CD1c-positive myeloid dendritic cell (primary cell): ENCODE measurements at regions not wholly inside any gene's neighbourhood (a gene's known extent, or its start where the extent isn't known, plus 50 kb on each side); places are given as distances from the start of the nearest gene placed in this dataset.
"Not testable (repeated sequence)": the region's sequence is repeated elsewhere in the genome, so short reads cannot be mapped to it uniquely, and the experiment has no call there.

Experiments
- DNase-seq: peaks from one replicate; pipeline ENCODE4 v3.0.0-alpha.2; 2016; ENCODE audit errors: extremely low spot score

DNA sequence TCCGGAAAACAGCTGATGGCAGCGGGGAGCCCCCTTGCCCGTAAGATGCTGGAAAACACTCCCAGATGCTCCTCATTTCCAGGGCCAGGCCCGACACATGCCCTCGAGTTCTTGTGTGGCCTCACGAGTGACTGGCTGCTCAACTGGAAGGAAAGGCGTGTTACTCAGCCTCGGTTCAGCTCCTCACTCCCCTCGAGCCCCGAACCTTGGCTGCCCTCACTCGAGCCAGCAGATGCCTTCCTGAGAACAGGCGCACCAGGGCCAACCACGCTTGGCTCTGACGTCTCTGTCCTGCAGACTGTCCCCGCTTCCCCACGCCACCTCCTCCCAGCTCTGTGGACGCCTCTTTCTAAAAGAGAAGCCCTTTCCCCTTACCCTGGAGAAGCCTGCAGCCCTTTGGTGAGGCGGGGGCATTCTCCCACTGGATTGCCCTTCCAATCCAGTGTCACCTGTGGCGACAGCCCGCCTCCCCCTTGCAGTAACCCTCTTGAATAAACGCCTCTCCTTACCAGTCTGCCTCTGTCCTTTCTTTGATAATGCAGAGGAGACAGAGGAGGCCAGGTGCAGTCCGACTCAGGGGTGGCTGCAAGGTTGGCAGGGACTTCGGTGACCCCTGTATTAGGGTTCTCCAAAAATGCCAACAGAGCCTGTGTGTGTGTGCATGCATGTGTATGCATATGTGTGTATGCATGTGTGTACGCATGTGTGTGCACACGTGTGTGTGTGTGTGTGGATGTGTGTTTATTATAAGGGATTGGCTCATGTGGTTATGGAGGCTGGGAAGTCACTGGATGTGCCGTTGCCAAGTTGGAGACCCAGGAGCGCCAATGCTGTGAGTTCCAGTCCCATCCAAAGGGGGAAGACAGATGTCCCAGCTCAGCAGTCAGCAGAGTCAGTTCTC is 166.3 kb downstream of the KIF26A start:
- DNase-seq, result no peak

DNA sequence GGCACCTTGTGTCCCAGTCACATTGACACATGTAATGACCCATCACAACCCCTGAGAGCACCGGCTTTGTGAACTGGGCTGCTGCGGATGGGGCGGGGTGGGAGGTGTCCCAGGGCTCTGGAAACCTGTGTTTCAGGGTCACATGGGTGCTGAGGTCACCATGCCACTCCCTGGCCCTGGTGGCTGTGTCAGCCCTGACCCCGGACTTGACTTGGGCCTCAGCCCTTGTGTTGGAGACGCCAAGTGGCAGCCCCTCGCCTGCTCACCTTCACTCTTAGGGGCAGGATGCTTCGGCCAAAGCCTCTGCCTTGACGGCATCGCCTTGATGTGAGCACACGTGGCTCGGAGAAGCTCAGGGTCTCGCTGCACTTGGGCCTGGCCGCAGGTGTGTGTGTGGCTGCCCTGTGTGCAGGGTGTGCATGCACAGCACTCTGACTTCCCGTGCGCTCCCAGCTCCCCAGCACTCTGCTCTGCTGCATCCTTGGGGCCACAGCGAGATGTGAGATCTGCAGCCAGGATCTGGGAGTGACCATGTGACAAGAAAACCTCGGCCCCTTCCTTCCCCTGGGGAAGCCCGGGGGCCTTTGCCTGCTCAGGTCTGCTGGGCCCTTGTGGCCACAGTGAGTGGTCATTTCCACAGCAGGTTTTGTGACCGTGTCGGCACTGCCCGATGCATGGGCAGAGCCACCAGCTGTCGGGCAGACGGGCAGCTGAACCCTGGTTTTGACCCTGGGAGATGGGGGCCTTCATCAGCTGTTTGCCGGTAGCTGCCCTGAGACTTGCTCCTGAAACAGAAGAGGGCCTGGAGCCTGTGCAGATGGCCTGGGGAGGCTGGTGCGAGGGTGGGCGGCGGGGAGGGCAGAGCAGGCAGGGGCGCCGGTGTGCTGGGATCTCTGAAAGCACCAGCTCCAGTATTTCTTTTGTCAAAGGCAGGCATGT is 167.4 kb downstream of the KIF26A start:
- no peak for DNase-seq

DNA sequence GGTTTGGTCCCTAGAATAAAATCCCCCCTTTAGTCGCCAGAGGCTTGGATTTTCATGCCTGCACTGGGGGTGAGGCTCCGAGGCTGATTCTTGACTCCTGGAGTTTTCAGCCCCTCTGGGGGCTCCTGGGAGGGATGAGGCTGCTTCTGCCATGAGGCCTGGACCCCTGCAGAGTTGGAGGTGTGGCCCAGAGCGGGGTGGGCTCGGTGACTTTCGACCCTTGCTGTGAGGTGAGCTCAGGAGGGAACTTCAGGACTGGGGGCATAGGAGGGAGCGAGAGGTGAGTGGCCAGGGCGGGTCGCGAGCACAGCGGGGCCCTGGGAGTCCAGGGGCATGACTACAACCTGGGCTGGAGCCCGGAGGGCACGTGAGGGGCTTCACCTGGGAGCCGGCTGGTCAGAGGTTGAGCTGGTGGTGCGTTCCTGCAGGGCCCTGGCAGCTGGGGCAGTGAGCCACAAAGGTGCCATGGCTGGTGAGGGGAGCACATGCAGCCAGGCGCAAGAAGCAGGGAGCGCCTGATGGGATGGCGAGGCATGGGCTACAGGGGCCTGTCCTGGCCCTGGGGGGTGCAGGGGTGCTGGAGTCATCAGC is 168.2 kb downstream of the KIF26A start:
- DNase-seq, result no peak

DNA sequence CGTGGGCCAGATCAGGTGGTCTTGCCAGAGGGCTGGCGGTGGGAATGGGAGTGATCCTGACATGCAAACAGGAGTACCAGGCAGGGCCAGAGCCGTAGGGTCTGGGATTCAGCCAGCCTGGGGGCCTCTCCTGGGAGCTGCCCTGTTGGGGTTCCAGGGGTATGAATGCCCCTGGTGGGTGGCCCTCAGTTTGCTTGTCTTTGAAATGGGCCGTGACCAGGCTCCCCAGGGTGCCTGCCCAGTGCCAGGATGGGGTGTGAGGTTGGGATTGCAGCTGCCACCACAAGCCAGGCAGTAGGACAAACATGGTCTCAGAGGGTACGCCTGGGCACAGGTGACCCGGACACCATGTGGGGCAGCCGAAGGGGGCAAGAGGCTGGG is 168.8 kb downstream of the KIF26A start:
- DNase-seq, result no peak

DNA sequence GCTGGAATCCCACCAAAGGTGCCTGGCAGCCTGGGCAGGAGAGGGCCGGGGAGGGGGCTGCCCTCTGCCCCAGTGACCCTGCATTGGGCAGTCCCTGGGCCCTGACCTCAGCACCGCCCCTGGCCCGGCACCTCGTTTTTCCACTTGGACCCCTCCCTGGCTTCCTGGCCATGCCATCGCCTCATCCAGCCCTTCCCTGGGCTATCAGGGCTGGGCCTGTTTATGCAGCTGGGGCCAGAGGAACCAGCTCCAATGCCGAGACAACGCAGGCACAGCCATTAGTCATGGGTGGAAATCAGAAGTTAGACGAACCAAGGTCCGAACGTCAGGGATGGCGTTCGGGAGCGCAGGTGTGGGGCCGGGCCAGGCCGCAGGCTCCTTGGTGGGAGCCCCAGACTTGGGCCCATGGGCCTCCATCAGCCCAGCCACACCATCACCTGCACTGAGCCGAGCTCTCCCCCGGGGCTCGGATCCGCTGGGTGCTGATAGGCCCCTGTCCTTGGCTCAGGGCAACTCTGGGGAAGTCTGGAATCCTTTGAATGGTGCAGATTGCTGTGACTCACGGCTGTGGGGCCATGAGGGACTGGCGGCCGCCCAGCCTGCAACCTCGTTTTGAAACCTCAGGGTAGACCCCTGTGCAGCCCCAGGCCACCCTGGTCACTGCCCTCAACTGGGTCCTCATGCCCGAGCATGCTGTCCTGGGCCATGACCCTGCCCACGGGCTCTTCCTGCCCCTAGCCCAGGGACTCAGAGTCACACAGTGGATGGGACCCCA is 169.4 kb downstream of the KIF26A start:
- no peak for DNase-seq

DNA sequence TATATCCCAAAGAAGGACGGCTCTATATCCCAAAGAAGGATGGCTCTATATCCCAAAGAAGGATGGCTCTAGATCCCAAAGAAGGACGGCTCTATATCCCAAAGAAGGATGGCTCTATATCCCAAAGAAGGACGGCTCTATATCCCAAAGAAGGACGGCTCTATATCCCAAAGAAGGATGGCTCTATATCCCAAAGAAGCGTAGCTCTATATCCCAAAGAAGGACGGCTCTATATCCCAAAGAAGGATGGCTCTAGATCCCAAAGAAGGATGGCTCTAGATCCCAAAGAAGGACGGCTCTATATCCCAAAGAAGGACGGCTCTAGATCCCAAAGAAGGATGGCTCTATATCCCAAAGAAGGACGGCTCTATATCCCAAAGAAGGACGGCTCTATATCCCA is 170.1 kb downstream of the KIF26A start:
- DNase-seq, result not testable (repeated sequence)

DNA sequence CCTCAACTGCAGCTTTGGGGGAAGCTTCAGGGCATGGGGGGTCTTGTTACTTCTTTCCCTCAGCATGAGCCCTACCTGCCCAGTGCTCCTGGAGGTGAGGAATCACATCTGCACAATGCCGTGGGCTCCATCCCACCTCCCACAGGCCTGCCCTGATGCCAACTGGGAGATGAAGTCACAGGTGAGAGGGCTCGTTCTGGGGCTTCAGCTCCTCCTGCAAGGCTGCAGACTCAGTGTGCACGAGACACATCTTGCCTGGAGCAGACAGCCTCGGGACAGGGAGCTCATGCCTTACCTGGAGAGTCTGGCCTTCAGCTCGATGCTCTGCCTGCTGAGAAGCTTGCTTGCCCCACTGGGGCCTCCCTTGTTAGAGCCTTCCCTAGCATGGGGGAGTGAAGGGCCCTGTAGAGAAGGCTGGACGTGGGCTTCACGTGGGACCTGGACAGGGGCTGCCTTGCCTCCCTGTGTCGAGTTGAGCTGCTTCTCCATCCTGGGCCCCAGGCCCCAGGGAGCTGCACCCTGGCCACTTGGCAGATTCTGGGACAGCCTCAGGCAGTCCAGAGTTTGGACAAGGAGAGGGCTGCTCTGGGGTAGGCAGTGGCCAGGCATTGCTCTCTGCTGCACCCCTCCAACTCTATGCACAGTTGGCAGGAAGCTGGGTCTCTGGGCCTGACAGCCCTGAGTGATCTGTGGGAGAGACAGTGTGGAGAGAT is 171.4 kb downstream of the KIF26A start:
- DNase-seq, result no peak

DNA sequence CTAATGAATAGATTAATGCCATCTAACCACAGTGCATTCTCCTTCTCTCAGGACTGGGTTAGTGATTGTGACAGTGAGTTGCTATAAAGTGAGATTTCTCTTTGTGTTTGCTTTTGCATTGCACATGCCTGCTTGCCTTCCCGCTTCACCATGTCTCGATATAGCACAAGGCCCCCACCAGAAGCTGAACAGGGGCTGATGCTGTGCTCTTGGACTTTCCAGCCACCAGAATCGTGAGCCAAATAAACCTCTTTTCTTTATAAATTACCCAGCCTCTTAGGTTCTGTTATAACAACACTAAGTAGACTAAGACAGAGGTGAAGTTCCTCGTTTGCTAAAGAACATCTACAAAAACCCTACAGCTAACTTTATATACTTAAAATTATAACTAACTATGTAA is 173.0 kb downstream of the KIF26A start:
- no peak for DNase-seq

DNA sequence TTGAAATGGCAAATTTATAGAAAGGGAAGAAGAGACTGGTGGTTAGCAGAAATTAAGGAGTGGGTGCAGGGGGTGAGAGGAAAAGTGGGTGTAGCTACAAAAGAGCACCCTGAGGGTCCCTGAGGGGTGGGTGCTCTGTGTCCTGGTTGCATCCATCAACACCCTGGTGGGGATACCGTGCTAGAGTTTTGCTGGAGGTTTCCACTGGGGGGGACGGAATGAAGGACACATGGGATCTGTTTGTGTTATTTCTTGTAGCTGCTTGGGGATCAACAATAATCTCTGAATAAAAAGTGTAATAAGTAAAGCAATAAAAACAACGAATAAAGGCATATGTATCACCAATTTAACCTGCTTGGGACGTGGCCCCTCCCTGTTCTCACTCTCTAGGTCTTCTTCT is 175.3 kb downstream of the KIF26A start:
- DNase-seq, result no peak

DNA sequence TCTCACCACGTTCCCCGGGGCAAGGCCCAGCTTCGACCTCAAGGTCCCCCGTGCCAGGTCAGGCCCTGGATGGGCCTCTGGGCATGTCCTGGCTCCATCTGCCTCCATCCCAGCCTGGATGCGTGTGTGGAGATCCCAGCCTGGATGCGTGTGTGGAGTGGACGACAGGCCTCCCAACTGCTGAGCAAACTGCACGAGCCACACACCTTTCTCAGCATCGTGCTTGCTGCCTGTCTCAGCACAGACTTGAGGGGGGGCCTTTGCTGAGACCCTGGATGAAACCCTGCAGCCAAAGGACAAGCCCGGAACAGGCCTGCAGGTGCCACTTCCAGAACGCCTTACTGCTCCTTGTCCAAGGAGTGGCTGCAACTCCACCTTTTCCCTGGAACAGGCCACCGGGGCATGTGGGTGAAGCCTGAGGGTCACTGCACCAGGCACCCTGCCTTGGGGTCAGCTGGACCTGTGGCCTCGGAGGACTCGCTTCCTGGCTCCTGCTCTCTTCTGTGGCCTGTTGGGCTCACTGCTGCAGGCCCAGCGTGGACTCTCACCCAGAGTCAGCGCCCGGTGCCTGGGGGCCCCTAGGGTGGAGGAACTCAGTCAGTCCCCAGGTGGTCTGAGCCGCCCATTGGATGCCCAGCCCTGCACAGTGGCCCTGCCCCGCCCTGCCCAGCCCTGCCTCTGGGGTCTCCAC is 176.0 kb downstream of the KIF26A start:
- no peak for DNase-seq

DNA sequence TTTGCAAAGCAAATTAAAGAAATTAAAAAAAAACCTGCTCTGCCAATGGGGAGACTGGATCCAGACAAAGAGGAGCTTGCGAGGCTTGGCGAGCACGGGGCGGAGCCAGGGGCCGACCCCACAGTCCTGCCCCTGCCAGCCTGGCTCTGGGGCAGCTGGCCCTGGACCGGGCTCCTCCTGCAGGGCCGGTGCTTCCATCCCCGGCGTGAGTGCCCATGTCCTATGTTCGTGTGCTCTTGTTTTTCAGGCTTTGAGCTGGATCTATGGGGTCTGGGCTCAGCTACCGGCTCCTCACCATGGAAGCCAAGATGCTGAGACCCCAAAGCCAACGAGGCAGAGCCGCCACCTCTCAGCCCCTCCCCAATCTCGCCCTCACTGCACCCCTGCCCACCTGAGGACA is 176.8 kb downstream of the KIF26A start:
- DNase-seq, result no peak

DNA sequence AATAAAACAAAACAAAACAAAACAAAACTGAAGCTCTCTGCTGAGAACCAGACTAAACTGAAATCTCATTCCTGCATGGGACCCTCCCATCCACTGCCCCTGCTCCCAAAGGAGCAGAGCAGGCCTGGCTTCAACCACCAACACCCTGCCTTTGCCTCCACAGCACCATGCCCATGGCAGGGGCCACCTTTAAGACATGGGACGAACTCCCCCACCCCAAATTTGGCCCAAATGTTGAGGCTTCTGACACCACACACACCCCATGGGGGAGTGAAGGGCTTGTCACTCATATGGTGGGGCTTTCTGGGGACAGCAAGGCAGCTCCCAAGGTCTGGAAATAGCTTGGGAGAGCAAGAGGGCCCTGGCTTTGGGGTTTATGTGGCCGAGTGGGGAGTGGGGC is 177.2 kb downstream of the KIF26A start:
- DNase-seq, result no peak

DNA sequence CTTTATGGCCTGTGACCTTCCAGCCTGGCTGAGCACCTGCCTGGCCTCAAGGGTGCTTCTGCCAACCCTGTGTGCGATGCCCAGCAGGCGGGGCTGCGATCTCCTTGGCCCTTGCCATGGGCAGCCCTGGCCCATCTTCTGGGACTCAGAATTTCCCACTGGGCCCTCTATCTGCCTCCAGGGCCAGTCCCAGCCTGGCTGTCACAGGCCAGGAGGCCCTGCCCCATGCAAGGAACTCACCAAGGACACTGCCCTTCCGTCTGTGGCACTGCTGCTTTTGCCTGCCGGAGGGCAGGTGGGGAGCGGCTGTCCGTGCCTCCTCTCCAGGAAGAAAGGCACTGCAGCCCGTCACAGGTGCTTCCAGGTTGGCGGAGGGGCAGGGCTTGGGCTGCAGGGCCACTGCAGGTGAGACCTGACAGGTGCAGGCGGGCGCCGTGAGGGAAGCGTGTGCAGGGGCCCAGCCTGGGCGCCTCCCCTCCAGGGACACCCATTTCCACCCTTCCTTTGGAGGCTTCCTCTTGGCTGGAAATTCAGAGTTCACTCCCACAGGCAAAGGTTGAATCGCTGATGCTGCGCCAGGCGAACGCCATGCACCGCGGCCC is 177.8 kb downstream of the KIF26A start:
- no peak for DNase-seq

DNA sequence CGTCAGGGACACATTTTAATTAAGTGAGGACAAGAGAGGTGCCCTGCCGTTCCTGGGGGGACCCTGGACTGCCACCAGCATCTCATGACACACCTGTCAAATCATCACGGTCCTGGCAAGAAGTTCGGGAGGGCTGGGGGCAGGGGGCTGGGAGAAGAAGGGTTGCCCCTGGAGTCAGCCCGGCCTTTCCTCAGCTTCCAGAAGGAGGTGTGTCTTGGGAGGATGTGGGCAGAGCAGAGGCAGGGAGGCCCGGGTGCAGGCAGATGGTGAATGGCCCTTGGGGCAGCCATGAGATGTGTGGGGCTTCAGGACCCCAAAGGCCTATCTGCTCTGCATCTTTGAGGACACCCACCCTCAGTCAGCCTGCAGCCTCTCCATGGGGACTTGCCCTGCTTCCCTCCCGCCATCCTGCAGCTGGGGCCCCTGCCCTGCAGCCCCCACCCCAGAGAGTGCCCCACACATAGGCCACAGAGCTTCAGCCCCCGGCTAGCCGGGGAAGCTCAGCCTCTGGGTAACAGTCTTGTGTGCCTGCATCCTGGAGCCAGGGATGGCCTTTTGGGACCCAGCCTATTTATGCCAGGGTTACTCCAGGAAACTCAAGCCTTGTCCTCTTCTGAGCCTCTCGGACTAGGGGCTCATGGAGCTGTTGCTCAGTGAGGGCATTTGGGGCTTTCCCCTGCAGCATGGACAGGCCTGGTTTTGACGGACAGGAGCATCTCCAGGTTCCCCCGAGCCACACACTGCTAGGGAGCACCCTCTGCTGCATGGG is 178.5 kb downstream of the KIF26A start:
- no peak for DNase-seq

DNA sequence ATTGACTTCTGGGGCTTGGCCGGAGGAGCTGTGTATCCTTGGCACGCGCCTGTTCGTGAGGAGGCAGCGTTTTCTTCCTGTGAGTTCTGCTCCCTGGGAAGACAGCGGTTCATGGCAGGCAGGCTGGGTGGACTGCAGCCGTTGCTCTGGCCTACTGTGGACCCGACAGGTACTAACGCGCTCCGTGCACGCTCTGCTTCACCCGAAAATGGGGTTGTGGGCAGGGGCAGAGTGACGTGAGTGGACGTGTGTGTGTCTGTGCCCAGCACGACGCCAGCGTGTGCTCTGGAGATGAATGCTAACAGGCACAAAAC is 179.1 kb downstream of the KIF26A start:
- DNase-seq, result no peak

DNA sequence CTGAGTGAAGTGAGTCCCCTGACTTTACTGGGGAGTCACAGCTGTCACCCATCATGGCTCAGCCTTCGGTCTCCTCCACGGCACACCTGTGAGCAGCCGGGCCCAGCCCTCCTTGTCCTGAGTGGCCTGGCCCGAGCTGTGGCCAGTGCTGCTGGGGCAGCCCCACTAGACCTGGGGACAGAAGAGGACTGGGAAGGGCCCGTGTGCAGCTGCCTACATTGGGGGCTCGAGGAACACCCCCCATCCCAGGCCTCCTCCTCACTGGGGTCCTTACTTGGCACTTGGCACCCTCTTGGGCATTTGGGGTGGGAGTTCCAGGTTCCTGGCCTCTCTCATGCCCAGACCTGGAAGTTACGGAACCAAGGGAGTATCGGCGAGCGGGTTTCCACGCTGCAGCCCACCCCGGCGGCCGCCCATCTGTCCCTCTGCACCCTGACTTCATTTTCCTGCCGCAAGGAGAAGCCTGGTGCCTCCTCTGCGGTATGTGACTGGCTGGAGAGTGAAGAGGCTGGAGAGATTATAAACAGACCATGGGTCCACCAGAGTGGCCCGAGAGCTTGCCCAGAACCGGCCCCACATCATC is 179.7 kb downstream of the KIF26A start:
- no peak for DNase-seq

DNA sequence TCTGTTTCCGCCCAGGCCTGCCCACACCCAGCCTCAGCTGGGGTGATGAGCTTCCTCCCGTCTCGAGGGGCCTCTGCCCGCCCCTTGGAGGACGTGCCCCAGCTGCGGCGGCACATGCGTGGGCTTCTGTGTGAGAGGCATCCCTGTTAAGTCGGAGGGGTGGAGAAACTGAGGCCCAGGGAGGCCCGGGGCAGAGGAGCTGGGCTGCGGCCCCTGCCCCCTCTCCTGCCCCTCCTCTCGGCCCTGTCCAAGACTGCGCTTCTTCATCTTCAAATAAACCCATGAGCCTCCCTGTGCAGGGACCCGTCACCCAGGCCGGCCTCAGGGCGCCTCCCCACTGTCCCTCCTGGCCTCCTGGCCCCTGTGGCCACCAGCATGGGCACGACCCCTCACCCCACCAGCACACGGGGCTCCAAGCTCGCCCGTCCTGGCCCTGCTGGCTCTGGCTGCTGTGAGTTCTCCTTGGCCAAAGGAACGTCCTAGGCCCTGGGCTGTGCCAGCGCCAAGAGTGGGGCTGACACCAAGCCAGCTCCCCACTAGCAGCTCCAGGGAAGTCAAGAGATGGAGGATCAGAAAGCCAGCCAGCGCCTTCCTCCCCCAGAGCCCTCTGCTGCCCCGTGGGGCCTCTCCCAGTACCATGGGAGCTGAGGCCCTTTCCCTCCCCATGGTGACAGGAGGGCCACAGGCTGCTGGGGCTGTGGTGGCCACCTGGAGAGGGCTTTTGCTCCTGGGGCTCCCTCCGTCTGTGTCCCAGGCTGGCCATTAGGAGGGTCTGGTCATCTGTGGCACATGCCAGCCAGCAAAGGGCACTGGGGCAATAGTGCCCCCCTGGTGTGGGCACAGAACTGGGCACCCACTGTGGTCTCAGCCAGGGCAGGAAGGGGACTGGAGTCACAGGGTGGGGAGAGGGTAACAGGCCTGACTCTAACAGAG is 180.4 kb downstream of the KIF26A start:
- no peak for DNase-seq
